Common myeloid progenitor, CD34-positive (primary cell): ENCODE measurements at regions not wholly inside any gene's neighbourhood (a gene's known extent, or its start where the extent isn't known, plus 50 kb on each side); places are given as distances from the start of the nearest gene placed in this dataset.

Experiments
- CTCF ChIA-PET: fragments of 350-600 bp; sonication (Branson Sonifier 250); formaldehyde crosslinking; loops from one replicate; lab custom pipeline; 2021; ENCODE audit warnings: antibody characterized with exemption; lab: Charles Lee
- POLR2A ChIA-PET: fragments of 350-600 bp; sonication (Branson Sonifier 250); formaldehyde crosslinking; loops from one replicate; lab custom pipeline; 2021; ENCODE audit warnings: antibody characterized with exemption; lab: Charles Lee
- DNase-seq, 3 donors: peaks; one replicate each; pipeline versions ENCODE4 v3.0.0 to v3.0.0-alpha.2; 2013
- H3K27ac ChIP-seq, 2 experiments: 1 replicate in 1 of 2; 2 replicates in 1 of 2; pipeline ENCODE4 v1.7.0; 2013; ENCODE audit warnings: inconsistent platforms in 2 of 2, low read length in 2 of 2, mild to moderate bottlenecking in 2 of 2, low read depth in 1 of 2, moderate library complexity in 1 of 2; ENCODE audit not compliant: severe bottlenecking in 2 of 2, insufficient read depth in 1 of 2, poor library complexity in 1 of 2
- H3K27me3 ChIP-seq, 5 experiments: replicated peaks in 2 of 5; 1 replicate in 3 of 5; 2 replicates in 2 of 5; pipeline versions ENCODE4 v1.6.1 to v1.7.0; 2013; ENCODE audit warnings: low read length in 4 of 5, mild to moderate bottlenecking in 2 of 5, moderate library complexity in 2 of 5, inconsistent platforms in 1 of 5; ENCODE audit not compliant: insufficient read depth in 5 of 5, control insufficient read depth in 4 of 5
- H3K36me3 ChIP-seq, 4 experiments: 1 replicate in 2 of 4; 2 replicates in 2 of 4; pipeline versions ENCODE4 v1.6.1 to v1.7.0; 2013; ENCODE audit warnings: low read length in 3 of 4, control low read depth in 1 of 4, mild to moderate bottlenecking in 1 of 4; ENCODE audit not compliant: control insufficient read depth in 4 of 4, insufficient read depth in 4 of 4
- H3K4me1 ChIP-seq, 4 experiments: 1 replicate in 3 of 4; 2 replicates in 1 of 4; pipeline versions ENCODE4 v1.6.1 to v1.7.1; 2013; ENCODE audit warnings: low read length in 3 of 4, mild to moderate bottlenecking in 3 of 4, control low read depth in 1 of 4, inconsistent platforms in 1 of 4, moderate library complexity in 1 of 4; ENCODE audit not compliant: control insufficient read depth in 4 of 4, insufficient read depth in 4 of 4; ENCODE audit errors: control extremely low read depth in 1 of 4
- H3K4me3 ChIP-seq, 7 experiments: 1 replicate in 4 of 7; 2 replicates in 3 of 7; pipeline versions ENCODE4 v1.5.1 to v1.7.0; 2013; ENCODE audit warnings: mild to moderate bottlenecking in 7 of 7, low read length in 6 of 7, moderate library complexity in 6 of 7, inconsistent platforms in 2 of 7, low read depth in 2 of 7, control low read depth in 1 of 7; ENCODE audit not compliant: insufficient read depth in 4 of 7, control insufficient read depth in 1 of 7; ENCODE audit errors: extremely low read depth in 1 of 7
- H3K9me3 ChIP-seq, 5 experiments: 1 replicate in 4 of 5; 2 replicates in 1 of 5; pipeline versions ENCODE4 v1.6.1 to v1.7.1; 2013; ENCODE audit warnings: low read length in 4 of 5, mild to moderate bottlenecking in 2 of 5, inconsistent platforms in 1 of 5, low read depth in 1 of 5, moderate library complexity in 1 of 5; ENCODE audit not compliant: control insufficient read depth in 4 of 5, insufficient read depth in 2 of 5; ENCODE audit errors: control extremely low read depth in 1 of 5
- WGBS: methylation state at CpG from one replicate; pipeline ENCODE4 v1.1.5; 2013; ENCODE audit not compliant: insufficient coverage; 5-methylcytosine and 5-hydroxymethylcytosine counted together

DNA sequence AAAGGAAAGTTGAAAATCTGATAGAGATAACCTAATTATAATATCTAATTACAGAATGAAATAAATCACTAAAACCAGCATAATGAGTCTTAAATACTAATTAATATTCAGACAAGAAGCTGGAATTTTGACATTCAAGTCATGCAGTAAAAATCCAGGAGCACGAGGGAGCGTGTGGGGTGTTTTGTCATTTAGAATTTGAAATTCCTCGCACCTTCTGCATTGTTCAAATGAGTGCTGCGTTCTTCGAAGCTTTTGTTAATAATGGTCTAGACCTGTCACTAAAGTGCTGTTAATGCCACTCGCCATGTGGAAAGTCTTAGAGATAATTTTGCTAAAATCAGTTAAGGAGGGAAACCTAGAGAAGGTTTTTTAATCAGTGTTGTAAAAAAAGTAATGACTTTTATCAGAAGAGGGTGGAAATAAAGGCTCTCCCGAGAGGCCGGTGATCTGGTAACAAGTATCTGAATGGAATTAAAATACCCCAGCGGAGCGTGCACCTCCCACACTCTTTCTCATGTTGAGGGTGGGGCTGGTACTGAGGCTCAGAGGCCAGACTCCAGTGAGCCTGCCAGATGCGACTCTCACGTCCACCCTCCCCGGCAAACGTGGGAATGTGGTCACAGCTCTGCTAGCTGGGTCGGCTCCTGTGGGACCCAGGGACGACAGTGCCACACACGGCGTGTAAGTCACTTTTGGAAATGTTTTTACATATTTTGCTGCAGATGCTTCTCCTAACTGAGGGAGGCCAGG lies 69.4 kb upstream of the MYT1L start:
- Histone ChIP-seq H3K4me1 (no peaks in the 10 kb centered on the region), H3K36me3 (no peaks in the 10 kb centered on the region), H3K27ac (no peak overlapping the region), H3K27me3 (no peaks in the 10 kb centered on the region), H3K4me3 (no peak overlapping the region), H3K9me3 (peaks cover 0 to 4% (median 2%) of the 10 kb centered on the region in 5 experiments)
- no peak for DNase-seq
- ChIA-PET POLR2A (no interaction called here), CTCF (interaction anchor here (1.3 kb wide), 1 partner anchor 14 kb away, joined by 3 read pairs; no protein-coding TSS in a partner anchor)
- 96% methylated on average over 17 of the region's 18 CpGs for WGBS

DNA sequence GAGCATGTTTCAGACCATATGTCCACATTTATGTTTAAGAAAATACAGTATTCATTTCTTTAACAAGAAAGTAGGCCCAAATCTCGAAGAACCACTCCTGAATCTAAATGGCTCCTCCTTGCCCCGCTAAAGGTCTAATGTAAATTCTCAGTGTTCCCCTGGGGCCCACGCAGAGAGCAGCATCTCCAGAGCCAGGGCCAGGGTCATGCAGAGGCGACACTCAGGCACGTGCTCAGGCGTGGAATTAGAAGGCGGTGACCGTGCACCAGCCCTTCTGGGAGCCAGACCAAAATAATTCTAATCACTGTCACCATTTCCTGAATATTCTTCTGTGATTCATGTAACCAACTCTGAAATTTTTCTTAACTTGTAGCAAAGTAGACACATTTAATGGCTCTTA lies 68.3 kb upstream of the MYT1L start:
- CTCF ChIA-PET, result no interaction called here
- Histone ChIP-seq H3K9me3 (peaks cover 0 to 1% (median 0%) of the 10 kb centered on the region in 5 experiments), H3K36me3 (no peaks in the 10 kb centered on the region), H3K27ac (no peak overlapping the region), H3K4me1 (no peaks in the 10 kb centered on the region), H3K27me3 (no peaks in the 10 kb centered on the region), H3K4me3 (no peak overlapping the region)
- POLR2A ChIA-PET, result no interaction called here
- no peak for DNase-seq
- WGBS, result 95% methylated on average over 8 of the region's 8 CpGs

DNA sequence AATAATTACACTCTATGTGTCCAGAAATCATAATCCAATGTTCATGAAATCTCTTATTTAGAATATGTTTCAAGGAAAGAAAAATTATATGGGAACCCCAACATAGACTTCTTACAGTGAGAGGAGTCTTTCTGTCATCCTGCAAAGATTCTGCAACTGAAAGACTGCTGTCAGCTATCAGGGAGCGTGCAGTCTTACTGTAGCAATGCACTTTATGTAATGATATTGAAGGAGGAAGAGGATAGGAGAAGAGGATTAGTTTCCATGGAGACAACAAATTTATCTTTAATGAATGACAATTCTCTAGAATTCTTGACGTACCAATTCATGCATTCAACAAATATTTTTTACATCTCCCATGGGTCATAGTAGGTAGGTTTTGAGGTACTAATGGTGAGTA lies 61.3 kb upstream of the MYT1L start:
- H3K27me3 ChIP-seq, result no peaks in the 10 kb centered on the region
- no peak for DNase-seq
- WGBS, result no CpG with 5 or more reads among the region's 2 CpGs
- H3K4me1 ChIP-seq, result no peaks in the 10 kb centered on the region
- H3K27ac ChIP-seq, result no peak overlapping the region
- no peaks in the 10 kb centered on the region for H3K36me3 ChIP-seq
- CTCF ChIA-PET, result no interaction called here
- H3K4me3 ChIP-seq, result no peak overlapping the region
- POLR2A ChIA-PET, result no interaction called here
- H3K9me3 ChIP-seq, result peaks cover 0 to 3% (median 0%) of the 10 kb centered on the region in 5 experiments

DNA sequence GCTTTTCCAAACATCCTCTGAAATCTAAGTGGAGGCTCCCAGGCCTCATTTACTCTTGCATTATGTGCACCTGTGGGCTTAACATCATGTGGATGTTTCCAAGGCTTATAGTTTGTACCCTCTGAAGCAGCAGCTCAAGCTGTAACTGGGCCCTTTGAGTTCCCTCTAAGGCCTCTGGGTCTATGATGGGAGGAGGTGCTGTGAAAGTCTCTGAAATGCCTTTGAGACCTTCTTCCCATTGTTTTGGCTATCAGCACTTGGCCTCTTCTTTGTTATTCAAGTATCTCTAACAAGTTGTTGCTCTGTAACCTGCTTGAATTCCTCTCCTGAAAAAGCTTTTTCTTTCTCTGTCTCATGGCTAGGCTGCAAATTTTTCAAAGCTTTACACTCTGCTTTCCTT lies 58.1 kb upstream of the MYT1L start:
- no peak for DNase-seq
- Histone ChIP-seq H3K36me3 (no peaks in the 10 kb centered on the region), H3K4me1 (no peaks in the 10 kb centered on the region), H3K4me3 (no peak overlapping the region), H3K27ac (no peak overlapping the region), H3K27me3 (no peaks in the 10 kb centered on the region), H3K9me3 (peaks cover 0 to 3% (median 0%) of the 10 kb centered on the region in 5 experiments)
- CTCF ChIA-PET, result no interaction called here
- POLR2A ChIA-PET, result no interaction called here
